Transverse colon (tissue), 4 donors: ENCODE measurements at regions not wholly inside any gene's neighbourhood (a gene's known extent, or its start where the extent isn't known, plus 50 kb on each side); places are given as distances from the start of the nearest gene placed in this dataset.

Experiments
- EP300 ChIP-seq: sonication (generic); formaldehyde crosslinking; IDR thresholded peaks from one replicate; pipeline ENCODE4 v1.6.1; 2017; ENCODE audit warnings: antibody characterized with exemption, low read depth
- POLR2AphosphoS5 ChIP-seq, 3 donors: sonication (generic); formaldehyde crosslinking; IDR thresholded peaks; one replicate each; pipeline ENCODE4 v1.6.1; 2016; ENCODE audit warnings: antibody characterized with exemption in 3 of 3
- TF ChIP-seq, protein P1 (sequence below), 5 experiments: fragments of 200-600 bp in 3 of 5; fragments of 450-650 bp in 2 of 5; sonication (generic) in 3 of 5; IDR thresholded peaks; 1 replicate in 2 of 5; 2 replicates in 3 of 5; pipeline ENCODE4 v1.5.1; 2016 to 2017; ENCODE audit warnings: antibody characterized with exemption in 5 of 5, inconsistent platforms in 3 of 5, mild to moderate bottlenecking in 2 of 5, moderate library complexity in 1 of 5

DNA sequence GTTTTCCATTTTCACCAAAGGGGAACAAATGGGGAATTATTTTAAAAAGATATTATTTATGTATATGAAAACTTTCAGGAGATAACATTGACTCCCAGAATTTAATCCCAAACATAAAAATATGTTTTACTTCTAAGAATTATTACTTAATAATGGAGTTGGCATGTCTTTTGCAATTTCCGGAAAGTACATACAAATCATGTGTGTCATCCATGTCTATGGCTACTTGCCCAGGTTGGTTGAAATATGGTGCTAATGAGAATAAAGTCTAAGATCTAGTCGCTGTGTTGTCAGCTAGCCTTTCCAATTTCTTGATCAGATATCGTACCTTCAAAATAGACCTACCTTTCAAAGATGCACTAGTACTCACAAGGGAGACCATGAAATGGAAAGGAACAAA is 1003.2 kb upstream of the PCDH20 start:
- TF ChIP-seq, protein P1, sequence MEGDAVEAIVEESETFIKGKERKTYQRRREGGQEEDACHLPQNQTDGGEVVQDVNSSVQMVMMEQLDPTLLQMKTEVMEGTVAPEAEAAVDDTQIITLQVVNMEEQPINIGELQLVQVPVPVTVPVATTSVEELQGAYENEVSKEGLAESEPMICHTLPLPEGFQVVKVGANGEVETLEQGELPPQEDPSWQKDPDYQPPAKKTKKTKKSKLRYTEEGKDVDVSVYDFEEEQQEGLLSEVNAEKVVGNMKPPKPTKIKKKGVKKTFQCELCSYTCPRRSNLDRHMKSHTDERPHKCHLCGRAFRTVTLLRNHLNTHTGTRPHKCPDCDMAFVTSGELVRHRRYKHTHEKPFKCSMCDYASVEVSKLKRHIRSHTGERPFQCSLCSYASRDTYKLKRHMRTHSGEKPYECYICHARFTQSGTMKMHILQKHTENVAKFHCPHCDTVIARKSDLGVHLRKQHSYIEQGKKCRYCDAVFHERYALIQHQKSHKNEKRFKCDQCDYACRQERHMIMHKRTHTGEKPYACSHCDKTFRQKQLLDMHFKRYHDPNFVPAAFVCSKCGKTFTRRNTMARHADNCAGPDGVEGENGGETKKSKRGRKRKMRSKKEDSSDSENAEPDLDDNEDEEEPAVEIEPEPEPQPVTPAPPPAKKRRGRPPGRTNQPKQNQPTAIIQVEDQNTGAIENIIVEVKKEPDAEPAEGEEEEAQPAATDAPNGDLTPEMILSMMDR (IDR thresholded peaks at IDR 0.05) = no peak
- TF ChIP-seq EP300 = no peak
- TF ChIP-seq POLR2AphosphoS5 (IDR thresholded peaks at IDR 0.05) = no peak
